Loucy (cell line): ENCODE measurements at regions not wholly inside any gene's neighbourhood (a gene's known extent, or its start where the extent isn't known, plus 50 kb on each side); places are given as distances from the start of the nearest gene placed in this dataset.

ENCODE experiments used
- CTCF ChIP-seq: fragments of 200-600 bp; sonication (generic); conservative IDR thresholded peaks from 2 replicates; pipeline ENCODE4 v1.5.1; 2014; ENCODE audit warnings: mild to moderate bottlenecking, antibody characterized with exemption, low read length
- EZH2phosphoT487 ChIP-seq: fragments of 200-600 bp; IDR thresholded peaks from 2 replicates; pipeline ENCODE4 v1.6.1; 2018; ENCODE audit warnings: antibody characterized with exemption, mild to moderate bottlenecking, moderate library complexity, borderline replicate concordance

GRCh38 chr17:77908501-77908900, 50.0 kb upstream of the TNRC6C start:
- TF ChIP-seq CTCF (no peak), EZH2phosphoT487 (no peak)
